Central memory CD4-positive, alpha-beta T cell (primary cell): ENCODE measurements at regions not wholly inside any gene's neighbourhood (a gene's known extent, or its start where the extent isn't known, plus 50 kb on each side); places are given as distances from the start of the nearest gene placed in this dataset.

Experiments used
- DNase-seq: peaks from one replicate; pipeline ENCODE4 v3.0.0; 2022

DNA sequence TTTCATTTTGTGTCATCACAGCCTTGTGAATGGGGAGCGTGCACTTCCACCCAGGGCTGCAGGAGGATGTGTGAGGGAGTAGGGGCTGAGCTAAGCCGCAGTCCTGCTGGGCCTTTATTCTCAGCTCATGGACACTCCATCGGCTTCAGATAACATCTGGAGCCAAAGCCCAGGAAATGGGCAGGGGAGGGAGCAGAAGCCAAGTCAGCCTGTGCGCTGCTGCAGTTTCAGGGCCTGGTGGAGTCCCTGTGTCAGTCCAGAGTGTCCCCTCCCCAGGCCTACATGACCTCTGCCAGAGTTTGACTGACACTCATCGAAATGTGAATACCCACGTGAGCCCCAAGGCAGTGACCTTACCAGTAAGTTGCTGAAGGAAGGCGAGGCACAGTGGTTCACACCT lies 242.2 kb downstream of the LOXHD1 start:
- DNase-seq: no peak

DNA sequence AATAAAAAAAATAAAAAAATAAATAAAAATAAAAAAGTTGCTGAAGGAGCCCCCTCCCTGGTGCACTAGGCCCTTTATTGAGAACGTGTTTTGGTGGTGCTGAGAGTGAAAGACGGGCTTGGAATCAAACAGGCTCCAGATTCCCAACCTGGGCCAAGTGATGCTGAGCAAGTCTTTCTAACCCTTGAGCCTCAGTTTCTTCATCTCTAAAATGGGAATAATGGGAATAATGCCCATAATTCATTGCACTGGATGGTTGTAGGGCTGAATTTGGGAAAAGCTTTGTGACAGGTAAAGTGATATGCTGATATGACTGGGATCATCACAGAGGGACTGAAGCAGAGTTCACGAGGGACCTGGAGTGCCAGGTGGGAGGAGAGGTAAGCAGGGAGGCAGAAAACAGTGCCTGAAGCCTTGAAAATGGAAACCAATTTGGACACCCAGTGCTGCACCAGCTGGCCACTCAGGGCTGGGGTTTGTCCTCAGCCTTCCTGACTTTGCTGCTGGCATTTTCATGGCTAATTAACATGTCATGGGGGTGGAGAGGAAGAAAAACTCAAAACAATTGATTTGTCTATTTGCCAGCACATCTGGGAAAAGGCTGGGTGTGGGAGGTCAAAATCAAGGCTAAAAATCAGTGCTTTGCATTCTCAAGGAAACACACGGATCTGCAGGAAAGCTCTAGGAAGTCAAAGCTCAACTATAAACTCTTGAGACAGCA lies 241.3 kb downstream of the LOXHD1 start:
- DNase-seq: no peak

DNA sequence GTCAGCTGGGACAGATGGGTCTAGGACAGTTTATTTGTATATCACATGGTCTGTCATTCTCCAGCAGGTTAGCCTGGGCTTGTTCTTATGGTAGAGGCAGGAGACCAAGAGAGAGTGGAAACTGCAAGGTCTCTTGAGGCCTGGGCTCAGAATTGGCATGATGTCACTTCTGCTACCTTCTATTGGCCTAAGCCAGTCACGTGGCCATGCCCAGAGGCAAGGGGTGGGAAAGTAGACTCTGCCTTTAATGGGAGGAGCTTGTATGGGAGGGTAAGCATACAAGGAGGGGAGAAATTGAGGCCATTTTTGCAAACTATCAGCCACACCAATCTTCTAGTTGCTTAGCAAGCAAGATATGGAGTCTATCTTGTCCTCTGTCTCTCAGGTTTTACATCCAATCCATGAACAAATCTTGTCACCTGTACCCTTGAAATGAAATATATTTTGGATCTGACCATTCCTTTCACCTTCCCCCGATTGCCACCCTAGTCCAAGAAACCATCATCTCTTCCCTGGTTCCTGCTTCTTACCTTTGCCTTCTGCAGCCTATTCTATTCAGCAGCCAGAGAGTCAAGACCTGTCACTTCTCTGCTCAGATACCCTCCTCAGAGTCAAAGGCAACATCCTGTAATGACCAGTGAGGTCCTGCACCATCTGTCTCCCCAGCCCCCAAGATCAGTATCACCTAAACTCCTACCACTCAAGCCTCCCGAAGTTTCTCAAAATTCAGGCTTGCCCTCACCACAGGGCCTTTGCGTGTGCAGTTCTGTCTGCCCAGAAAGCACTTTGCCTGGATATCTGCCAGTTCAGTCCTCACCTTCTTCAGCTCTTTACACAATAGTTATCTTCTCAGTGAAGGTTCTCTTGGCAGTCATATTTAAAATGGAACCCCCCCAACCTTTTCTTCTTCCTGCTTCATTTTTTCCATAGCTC lies 240.0 kb downstream of the LOXHD1 start:
- DNase-seq: no peak

DNA sequence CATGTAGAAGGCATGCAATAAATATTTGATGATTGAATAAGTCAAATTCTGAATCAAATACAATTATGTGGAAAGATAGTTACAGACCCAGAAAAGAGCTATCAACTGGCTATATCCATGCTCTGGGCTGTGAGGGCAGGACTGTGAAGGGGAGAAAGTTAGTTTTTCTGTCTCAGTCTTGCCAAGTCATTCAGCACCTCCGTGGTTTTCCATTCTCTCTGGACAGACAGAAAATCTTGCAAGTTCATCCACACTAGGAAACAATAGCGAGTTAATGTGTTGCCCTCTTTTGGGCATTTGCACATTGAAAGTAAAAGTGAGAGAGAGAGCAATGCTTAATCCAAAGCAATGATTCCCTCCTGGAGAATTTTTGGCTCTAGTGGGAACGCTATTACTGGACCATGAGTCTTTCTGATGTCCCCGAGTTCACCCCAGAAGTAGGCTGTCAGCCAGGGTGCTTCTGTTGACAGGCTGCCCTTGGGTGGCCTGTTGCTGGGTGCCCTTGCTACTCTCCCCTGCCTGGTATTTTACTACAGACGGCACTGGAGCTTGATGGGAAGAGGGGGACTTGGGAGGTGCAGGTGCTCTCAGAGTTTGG lies 238.3 kb downstream of the LOXHD1 start:
- DNase-seq: no peak

DNA sequence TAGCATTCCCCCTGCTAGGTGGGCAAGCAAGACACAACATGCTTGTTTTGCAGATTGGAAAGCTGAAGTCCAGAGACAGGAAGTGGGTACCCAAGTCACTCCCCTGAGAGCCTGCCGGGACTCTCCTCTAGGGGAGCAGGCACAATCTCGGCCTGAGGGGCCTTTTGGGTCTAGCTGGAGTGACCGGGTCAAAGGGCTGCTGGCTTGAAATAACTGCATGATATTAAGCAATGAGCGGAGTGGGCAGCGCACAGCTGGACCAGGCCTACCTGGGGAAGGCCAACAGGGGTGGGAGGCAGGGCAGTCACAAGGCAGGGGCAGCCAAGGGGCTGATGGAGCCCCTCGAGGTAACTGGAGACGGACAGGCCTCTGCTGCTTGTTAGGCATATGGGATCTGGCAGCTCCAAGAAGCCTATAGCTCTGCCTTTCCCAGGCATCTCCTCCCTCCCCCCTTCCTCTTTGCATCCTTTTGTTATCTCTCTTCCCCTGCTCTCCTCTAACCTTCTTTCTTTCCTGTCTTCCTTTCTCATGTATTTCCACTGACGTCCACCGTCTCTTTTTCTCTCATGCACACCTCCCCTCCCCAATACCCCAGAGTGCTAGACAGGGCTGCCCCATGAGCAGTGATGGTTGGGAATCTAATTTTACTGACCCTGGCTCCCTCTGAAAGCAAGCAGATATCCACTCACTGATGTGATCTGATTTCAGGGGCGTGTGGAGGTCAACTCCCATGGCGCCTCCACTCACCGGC lies 237.5 kb downstream of the LOXHD1 start:
- no peak for DNase-seq

DNA sequence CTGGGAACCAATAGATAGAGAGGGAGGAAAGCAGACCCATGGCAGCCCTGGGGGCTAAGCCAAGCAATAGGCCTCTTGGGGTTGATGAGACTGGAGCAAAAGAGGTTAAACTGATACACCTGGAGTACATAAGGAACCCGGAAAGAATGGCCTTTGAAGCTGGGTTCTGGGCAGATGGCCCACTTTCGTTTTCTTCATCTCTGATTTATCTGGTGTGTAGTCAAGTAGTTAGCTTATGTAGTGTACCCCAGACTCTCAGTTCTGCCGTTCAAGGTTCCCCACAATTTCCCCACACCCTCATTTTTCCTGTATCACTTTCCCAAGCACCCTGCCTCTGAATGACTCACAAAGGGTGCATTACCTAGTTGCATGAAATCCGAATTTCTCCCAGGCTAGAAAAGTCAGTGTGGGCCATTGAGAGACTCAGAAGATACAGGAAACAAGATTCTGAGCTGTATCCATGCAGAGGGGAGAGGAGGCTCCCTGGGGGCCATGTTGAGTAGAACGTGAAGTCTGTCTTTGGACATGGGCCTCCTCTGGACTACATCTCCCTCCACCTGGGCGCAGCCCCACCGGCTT lies 235.0 kb downstream of the LOXHD1 start:
- DNase-seq: no peak

DNA sequence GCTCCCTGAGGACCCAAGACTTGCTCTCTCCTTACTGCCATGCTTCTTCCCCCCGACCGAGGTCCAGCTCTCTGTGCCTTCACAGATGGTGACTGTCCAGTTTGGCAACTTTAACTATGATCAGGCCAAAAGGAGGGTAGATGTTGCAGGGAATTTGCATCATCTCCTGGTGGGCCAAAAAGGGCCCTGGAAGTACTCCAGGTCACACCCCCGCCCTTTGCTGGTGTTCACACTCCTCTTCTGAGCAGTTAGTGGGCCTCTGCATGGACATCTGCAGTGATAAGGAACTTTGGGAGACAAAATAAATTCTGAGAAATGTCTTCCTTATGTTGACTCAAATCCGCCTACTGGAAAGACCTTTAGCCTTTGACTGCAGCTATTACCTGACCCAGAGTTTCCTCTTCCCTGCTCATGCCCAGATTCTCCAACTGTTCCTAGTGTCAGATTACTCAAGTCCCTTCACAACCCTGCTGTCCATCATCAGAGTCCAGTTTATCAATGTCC lies 234.4 kb downstream of the LOXHD1 start:
- no peak for DNase-seq

DNA sequence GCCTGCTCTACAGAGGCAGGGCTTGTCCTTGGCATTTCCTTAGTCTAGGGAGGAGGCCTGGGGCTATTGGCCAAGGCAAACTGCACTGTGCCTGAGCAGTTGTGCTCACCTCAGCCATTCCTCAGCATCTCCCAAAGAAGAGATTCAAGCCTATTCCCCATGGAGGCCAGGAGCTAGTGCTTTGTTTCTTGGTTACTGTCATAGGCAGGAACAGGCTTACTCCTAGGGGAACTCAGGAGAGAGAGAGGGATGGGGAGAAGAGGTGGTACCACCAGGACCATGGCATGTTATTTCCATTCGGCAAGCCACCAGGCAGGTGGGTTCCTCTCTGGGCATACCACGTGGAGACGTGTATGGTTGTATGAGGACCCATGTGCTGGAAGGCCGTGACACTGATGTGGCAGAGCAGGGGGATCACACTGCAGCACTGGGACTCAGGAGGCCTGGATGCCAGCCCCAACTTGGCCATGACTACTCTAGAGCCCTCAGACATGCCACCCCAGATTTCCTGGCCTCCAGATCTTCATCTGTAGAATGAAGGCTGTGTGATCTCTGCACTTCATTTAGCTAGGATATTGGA lies 233.7 kb downstream of the LOXHD1 start:
- no peak for DNase-seq

DNA sequence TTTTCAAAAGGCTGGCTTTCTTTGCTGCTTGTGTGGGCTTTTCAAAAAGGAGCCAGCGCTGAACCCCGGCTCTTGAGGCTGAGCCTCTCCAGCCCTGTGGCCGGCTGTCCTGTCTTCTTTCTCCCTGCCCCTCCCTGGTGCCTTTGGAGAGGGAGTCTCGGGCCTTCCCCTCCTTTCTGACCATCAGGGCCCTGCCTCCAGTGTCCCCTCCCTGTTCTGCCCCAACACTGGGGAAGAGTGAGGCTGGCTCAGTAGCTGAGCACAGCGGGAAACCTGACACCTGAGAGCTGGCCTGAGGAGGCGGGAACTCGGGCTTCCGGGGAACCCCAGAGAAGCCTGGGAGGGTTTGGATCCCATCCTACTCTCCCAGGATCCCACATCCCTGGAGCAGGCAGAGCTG lies 232.1 kb downstream of the LOXHD1 start:
- DNase-seq: no peak

DNA sequence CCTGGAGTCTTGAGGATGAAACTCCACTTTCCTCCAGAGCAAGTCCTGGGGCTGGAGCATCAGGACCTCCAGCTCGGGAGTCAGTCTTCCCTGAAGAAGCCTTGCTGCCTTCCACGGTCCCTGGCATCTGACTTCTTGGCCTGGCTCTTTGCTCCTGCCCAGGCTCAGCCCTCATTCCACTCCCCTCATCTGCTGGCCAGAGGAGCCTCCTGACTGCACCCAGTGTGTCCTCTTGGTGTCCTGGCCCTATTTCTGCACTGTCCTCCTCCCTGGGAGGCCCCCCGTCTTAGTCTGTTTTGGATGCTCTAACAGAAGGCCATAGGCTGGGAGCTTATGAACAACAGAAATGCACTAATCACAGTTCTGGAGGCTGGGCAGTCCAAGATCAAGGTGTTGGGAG lies 231.5 kb downstream of the LOXHD1 start:
- no peak for DNase-seq

DNA sequence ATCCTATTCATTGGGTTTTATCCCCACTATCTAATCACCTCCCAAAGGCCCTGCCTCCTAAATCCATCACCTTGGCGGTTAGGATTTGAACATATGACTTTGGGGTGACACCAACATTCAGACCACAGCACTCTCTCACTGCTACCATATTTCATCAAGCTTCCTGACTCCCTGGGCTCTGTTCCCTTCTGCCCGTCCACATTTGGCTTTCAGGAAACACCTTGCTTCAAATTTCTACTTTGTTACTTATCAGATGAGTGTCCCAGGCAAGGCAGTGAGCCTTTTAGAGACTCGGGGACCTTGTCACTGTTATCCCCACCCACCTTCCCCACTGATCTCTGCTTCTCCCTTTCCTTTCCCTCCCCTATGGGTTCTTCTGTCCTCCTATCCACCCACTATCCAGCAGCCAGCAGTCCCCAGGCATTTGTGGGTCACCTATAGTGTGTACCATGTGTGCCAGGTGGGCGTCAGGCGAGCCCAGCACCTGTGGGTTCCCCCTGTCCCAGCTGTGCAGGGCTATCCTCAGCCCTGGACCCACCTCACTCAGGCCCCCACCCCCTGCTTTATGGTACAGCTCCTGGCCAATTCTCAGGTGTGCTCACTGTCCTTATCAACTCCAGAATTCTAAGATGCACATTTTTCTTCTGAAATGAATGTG lies 230.9 kb downstream of the LOXHD1 start:
- no peak for DNase-seq

DNA sequence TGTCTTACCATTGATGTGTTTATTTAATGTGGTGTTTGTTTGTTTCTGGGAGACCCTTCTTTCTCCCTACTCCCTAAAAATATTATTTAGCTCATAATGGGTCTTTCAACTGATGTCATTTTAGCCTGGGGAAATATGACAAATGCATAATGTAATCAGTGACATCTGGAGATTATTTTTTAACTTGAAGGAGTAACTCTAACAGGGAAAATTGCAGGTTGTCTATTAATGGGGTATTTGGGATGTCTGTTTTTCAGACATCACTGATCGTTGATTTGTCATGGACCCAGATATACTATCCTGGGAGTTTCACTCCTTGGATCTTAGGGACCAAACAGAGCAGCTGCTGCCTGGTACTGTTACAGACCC lies 230.4 kb downstream of the LOXHD1 start:
- no peak for DNase-seq
